Stimulated activated CD8-positive, alpha-beta memory T cell treated with anti-CD3 and anti-CD28 coated beads, Interleukin-2, amount 100 ng/mL, for 1 hour (primary cell): ENCODE measurements at regions not wholly inside any gene's neighbourhood (a gene's known extent, or its start where the extent isn't known, plus 50 kb on each side); places are given as distances from the start of the nearest gene placed in this dataset.
"Not testable (repeated sequence)": the region's sequence is repeated elsewhere in the genome, so short reads cannot be mapped to it uniquely, and the experiment has no call there.

Experiments
- DNase-seq, 2 donors: peaks; one replicate each; pipeline ENCODE4 v3.0.0-alpha.2; 2020; ENCODE audit warnings: low read depth in 2 of 2

DNA sequence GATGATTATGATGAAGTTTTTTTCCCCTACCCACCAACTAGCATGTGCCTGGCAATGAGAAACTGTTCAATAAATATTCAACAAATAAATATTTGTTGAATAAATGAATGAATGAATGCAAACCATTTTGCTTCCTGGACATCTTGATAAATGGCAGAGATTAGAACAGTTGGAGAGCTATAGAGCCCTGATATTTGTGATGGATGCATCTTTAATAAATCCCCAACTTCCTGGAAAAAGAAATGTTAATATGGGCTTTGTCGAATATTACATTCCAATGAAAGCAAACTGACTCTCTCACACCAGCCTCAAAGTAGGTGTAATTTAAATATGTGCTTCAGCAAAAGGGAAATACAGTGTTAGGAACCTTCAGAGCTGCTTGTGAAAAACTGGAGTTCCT is 419.7 kb downstream of the MID1IP1 start:
- no peak for DNase-seq

DNA sequence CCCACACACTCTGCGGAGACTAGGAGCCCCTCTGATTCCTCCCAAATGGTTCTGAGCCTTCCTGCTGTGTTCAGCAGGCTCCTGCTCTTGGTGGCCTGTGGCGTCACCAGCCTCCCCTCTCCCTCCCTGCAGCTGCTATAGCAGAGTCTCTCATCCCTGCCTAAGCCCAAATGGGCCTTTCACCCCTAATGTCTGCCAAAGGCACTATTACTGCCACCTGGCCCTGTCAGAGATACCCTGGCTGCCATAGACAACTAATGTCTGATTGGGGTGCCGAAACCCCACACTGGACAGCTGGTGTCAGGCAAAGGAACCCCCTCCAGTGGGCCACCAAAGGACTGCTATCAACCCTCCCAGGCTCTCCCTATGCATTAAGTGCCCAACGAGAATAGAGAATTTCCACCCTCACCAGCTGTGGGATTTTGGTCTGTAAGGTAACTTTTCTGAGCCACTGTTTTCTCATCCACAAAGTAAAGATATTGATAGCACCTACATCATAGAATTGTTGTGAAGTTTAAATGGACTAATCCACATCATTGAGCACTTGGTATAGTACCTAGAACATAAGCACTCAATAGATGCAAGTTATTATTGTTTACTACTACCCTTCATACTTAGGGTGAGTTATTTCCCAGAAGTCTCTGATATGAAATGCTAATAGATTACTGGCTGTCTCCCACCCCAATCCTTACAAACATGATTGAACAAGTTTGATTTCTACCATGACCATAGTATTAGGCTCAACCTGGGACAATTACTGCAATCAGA is 421.3 kb downstream of the MID1IP1 start:
- no peak for DNase-seq

DNA sequence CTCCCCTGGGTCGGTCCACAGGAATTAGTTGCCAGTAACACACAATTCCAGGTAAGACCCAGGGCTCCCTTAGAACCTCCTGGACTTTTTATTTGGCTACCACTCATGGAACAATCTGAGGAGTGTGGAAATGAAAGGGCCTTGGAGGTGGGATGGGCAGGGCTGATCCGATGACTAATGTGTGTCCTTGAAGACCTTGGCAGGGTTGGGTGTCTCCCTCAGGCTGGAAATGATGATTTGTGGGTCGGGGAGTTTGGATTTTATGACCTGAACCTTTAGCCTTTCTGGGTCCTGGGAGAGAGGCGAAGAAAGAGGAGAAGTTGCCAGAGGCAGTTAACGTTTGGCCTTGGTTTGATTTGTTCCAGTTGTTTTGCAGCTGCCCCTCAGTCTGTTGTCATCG is 425.0 kb downstream of the MID1IP1 start:
- no peak for DNase-seq

DNA sequence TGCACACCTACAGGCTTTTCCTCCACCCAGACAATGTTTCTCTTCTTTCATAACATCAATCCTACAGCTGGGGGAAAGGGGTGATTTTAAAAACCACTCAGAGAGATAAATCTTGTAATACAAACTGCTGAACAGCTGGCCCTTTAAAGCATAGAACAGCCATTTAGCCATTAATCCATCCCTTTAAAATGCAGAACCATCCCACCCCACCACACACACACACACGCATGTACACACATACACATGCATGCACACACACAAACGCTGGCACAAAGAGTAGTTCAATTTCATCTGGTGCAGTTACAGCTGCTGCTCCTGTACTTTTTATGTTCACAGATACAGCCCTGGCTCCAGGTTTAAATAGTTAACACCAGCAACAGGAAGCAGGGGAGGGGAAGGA is 426.1 kb downstream of the MID1IP1 start:
- DNase-seq = no peak

DNA sequence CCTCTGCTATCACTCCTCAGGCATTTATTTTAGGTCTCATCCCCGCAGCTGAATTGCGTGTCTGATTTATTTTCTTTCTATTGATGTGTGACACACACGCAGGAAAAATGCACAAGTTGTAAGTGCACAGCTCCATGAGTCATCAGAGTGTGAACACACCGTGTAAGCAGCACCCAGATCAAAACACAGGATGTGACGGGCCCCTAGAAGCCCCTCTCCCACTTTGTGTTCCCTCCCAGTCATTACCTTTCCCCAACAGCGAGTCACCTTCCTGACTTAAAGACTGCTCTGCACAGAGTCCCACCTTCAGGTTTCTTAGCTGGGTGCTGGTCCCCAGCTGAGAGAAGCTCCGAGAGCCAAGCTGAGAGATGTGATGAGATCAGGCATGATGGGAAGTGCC is 436.7 kb downstream of the MID1IP1 start:
- no peak for DNase-seq

DNA sequence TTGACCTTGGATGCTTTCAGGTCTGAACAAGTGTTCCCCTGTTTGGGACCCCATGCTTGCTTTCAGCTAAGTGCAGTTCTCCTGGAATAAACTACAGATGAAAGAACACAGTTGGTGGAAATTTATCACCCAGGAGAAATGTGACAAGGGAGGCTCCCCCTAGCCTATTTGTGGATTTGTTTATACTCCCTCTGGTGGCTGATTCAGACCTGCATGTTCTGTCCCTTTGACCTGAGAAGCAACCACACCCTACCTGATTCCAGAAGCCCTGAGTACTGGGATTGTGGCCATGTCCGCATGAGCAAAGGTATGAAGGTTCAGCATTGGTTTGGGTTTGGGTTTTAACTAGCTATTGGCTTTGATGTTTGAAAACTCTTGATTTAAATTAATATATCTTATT is 440.9 kb downstream of the MID1IP1 start:
- no peak for DNase-seq

DNA sequence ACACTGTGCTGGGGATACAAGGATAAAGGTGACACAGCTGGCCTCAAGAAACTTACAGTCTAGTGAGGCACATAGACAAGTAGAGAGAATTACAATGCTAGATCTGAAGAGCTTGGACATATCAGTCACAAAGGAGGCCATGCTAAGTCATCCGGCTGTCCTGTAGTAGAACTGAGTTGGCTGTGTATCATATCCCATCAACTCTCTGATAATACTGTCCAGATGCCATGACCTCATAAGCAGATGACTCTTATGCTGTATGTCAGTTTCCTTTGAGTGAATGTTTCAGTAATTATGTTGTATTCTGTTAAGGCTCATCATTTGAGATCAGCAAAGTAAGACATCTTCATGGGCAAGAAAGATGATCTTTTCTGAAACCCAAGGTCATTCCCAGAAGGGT is 442.9 kb downstream of the MID1IP1 start:
- no peak for DNase-seq

- DNase-seq = no peak
Observed at GRCh38 chrX:39245024-39245423, 443.8 kb downstream of the MID1IP1 start.

- no peak for DNase-seq
Observed at GRCh38 chrX:39247536-39247935, 446.3 kb downstream of the MID1IP1 start.

DNA sequence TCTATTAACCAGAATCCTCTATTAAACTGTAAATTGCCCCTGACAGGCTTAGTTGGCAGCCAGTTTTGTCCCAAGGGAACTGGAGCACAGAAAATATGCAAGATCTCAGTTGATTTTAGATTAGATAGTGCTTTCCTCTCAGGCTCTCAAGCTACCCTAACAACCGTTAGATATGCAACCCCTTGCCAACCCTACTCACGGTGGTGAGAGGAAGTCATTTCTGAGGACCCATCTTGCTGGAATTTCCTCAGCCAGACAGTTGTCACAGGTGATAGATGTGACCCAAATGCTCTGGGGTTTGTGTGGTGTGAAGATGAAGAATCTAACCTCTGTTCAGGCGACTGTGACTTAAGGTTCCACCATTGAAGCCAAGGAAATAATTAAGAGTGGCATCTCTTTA is 447.1 kb downstream of the MID1IP1 start:
- no peak for DNase-seq

GRCh38 chrX:39249999-39250398 is 448.7 kb downstream of the MID1IP1 start:
- DNase-seq = no peak

GRCh38 chrX:39251995-39252394 is 450.7 kb downstream of the MID1IP1 start:
- no peak for DNase-seq

- DNase-seq = no peak
Observed at GRCh38 chrX:39253551-39253950, 452.3 kb downstream of the MID1IP1 start.

- DNase-seq = no peak
Observed at GRCh38 chrX:39258331-39258730, 457.1 kb downstream of the MID1IP1 start.

DNA sequence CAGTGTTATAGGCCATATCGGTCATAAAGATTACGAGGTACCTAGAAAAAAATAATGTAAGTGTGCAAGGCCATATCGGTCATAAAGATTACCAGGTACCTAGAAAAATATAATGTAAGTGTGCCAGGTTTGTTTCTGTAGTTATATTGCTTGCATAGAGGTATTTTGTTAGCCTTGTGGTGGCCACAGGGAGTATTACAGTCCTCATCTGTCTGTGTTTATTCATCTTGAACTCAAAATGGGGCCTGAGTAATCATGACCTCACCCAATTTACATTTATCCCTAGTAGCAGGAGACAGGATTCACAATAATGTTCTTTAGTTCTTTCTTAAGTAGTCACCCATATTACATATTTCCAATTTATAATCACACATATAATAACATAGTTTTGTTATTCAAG is 459.7 kb downstream of the MID1IP1 start:
- DNase-seq = no peak

GRCh38 chrX:39261446-39262147 is 460.3 kb downstream of the MID1IP1 start:
- DNase-seq = no peak

DNA sequence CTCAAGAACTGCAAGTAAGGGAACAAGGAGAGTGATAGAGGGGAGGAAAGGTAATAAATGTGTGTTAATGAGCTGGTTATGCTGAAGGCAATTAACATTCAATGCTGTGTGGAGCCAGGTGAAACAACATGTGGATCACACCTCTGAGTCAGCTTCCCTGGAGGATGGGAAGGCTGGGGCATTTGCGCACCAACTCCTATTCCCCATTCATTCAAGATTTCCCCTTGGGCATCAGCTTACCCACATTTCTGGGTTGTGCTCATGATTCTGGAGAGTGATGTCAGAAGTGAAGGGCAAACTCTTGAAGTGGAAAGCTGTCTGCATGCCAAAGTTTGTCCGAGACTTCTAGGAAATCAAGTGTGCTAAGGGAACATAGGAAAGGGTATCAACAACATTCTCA is 461.4 kb downstream of the MID1IP1 start:
- no peak for DNase-seq

DNA sequence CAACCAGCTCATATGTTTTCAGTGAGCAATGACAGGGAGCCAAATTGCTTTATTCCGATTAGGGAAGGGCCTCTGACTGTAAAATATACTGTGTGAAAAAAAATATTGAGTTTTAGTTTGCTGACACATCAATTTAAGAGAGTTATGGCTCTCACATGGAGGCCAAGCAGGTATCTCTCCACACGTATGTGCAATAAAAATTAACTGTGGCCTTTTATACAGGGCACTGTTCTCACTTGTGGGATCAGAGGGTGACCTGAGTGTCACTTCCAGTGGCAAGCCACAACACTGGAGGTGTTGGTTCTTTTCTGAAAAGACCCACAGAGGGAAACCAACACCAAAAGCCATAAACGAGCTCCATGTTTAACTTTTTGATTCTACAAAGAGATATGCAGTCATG is 462.8 kb downstream of the MID1IP1 start:
- no peak for DNase-seq

DNA sequence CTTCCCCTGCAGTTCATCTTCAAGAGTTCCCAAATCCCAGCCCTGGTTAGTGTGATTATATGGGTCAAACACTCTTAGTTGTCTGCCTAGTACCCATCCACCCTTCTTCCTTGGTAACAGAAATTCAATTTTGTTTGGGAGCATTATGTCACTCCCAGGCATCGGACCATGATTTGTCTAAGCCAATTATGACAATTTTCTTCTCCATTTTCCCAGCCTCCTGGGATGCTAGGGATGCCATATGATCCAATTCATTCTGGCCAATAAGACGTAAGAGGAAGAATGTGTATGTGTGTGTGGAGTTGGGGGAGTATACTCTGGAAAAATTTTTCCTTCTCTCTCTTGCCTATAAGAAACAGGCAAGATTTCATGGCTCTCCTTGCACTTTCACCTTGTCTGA is 465.9 kb downstream of the MID1IP1 start:
- no peak for DNase-seq

DNA sequence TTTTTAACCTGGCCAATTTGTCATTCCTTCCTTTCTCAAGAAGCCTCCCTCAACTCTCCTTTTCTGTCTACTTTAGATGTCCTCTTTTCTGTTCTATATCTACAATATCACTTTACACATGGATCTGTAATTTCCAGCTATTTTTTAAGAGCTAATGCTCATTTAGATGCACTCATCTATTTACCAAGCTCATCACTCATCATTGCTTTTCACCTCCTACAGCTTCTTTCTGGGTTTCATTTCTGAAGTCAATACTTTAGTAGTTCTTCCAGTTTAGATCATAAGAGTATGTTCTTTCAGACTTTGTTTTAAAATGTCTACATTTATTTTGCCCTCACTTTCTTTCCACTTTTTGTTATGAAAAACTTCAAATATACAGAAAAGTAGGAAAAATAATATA is 466.9 kb downstream of the MID1IP1 start:
- DNase-seq = no peak

DNA sequence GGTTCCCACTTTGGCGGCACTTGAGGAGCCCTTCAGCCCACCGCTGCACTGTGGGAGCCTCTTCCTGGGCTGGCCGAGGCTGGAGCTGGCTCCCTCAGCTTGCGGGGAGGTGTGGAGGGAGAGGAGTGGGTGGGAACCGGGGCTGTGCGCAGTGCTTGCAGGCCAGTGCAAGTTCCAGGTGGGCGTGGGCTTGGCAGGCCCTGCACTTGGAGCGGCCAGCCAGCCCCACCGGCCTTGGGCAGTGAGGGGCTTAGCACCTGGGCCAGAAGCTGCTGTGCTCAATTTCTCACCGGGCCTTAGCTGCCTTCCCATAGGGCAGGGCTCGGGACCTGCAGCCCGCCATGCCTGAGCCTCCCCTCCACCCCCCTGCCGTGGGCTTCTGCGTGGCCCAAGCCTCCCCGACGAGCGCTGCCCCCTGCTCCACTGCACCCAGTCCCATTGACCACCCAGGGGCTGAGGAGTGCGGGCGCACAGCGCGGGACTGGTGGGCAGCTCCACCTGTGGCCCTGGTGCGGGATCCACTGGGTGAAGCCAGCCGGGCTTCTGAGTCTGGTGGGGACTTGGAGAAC is 474.3 kb downstream of the MID1IP1 start:
- no peak for DNase-seq

DNA sequence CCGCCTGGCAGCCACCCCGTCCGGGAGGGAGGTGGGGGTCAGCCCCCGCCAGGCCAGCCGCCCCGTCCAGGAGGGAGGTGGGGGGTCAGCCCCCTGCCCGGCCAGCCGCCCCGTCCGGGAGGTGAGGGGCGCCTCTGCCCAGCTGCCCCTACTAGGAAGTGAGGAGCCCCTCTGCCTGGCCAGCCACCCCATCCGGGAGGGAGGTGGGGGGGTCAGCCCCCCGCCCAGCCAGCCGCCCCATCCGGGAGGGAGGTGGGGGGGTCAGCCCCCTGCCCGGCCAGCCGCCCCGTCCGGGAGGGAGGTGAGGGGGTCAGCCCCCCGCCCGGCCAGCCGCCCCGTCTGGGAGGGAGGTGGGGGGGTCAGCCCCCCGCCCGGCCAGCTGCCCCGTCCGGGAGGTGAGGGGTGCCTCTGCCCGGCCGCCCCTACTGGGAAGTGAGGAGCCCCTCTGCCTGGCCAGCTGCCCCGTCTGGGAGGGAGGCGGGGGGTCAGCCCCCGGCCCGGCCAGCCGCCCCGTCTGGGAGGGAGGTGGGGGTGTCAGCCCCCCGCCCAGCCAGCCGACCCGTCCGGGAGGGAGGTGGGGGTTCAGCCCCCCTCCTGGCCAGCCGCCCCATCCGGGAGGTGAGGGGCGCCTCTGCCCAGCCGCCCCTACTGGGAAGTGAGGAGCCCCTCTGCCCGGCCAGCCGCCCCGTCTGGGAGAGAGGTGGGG is 476.6 kb downstream of the MID1IP1 start:
- not testable (repeated sequence) for DNase-seq

DNA sequence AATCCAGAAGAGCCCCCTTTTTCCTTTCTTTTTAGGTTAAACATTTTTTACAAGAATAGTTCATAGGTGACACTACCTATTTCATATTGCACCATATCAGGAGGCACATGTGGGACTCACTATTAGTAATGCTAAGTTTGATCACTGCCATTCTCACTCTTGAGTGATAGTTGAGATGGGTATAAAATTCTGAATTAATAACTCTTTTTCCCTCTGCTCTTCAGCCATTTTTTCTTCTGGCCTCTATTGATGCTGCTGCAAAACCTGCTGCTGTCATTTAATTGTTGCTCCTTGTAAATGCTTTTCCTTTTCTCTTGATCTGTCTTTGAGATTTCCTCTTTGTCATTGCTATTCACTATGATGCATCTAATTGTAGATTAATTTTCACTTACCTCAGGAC is 482.0 kb downstream of the MID1IP1 start:
- DNase-seq = no peak
